Smooth muscle cell (in vitro differentiated cells): ENCODE measurements at regions not wholly inside any gene's neighbourhood (a gene's known extent, or its start where the extent isn't known, plus 50 kb on each side); places are given as distances from the start of the nearest gene placed in this dataset.

Experiments used
- DNase-seq: peaks from one replicate; lab custom pipeline; 2025; ENCODE audit not compliant: unreplicated experiment; lab: John Stamatoyannopoulos, UW
- H2AFZ ChIP-seq: fragments of 200-600 bp; sonication (generic); 2 replicates; pipeline ENCODE4 v1.6.0; 2016; ENCODE audit warnings: antibody characterized with exemption, low read depth, mild to moderate bottlenecking
- H3F3A ChIP-seq: fragments of 200-600 bp; sonication (generic); 2 replicates; pipeline ENCODE4 v1.6.0; 2017; ENCODE audit warnings: antibody characterized with exemption, low read depth
- H3K27ac ChIP-seq: fragments of 200-600 bp; sonication (generic); 2 replicates; pipeline ENCODE4 v1.5.1; 2016; ENCODE audit warnings: low read depth, mild to moderate bottlenecking
- H3K27me3 ChIP-seq: fragments of 200-600 bp; sonication (generic); 2 replicates; pipeline ENCODE4 v1.6.1; 2016; ENCODE audit warnings: low read depth, mild to moderate bottlenecking
- H3K36me3 ChIP-seq: fragments of 200-600 bp; sonication (generic); 2 replicates; pipeline ENCODE4 v1.5.1; 2016; ENCODE audit warnings: low read depth
- H3K4me1 ChIP-seq: fragments of 200-600 bp; sonication (generic); 2 replicates; pipeline ENCODE4 v1.5.1; 2016; ENCODE audit warnings: low read depth
- H3K4me2 ChIP-seq: fragments of 200-600 bp; sonication (generic); 2 replicates; pipeline ENCODE4 v1.6.0; 2016; ENCODE audit warnings: mild to moderate bottlenecking
- H3K4me3 ChIP-seq: fragments of 200-600 bp; sonication (generic); 2 replicates; pipeline ENCODE4 v1.5.1; 2016; ENCODE audit warnings: mild to moderate bottlenecking
- H3K79me2 ChIP-seq: fragments of 200-600 bp; sonication (generic); 2 replicates; pipeline ENCODE4 v1.6.0; 2016; ENCODE audit warnings: low read depth, mild to moderate bottlenecking
- H3K9ac ChIP-seq: fragments of 200-600 bp; sonication (generic); 2 replicates; pipeline ENCODE4 v1.6.0; 2016; ENCODE audit warnings: low read depth
- H3K9me3 ChIP-seq: fragments of 200-600 bp; sonication (generic); replicated peaks from 2 replicates; pipeline ENCODE4 v1.5.1; 2016; ENCODE audit warnings: low read depth
- H4K20me1 ChIP-seq: fragments of 200-600 bp; sonication (generic); 2 replicates; pipeline ENCODE4 v1.6.0; 2016; ENCODE audit warnings: low read depth
- WGBS: methylation state at CpG from one replicate; pipeline ENCODE4 v1.1.7; 2016; ENCODE audit warnings: low lambda C conversion rate; 5-methylcytosine and 5-hydroxymethylcytosine counted together
- TF ChIP-seq, protein P1 (sequence below): fragments of 200-600 bp; sonication (generic); IDR thresholded peaks from 2 replicates; pipeline ENCODE4 v1.5.1; 2017; ENCODE audit warnings: borderline replicate concordance, mild to moderate bottlenecking, antibody characterized with exemption; ENCODE audit not compliant: insufficient read depth, poor library complexity, severe bottlenecking

- peak overlapping the region; percentile 69 for H3K9ac ChIP-seq
- peaks cover 35% of the 10 kb centered on the region for H3K4me1 ChIP-seq
- H3K27ac ChIP-seq, result peak overlapping the region; percentile 91
- no peak for DNase-seq
- H3K79me2 ChIP-seq, result peaks cover 57% of the 10 kb centered on the region
- peak overlapping the region; percentile 43 for H3K4me3 ChIP-seq
- H3K27me3 ChIP-seq, result no peaks in the 10 kb centered on the region
- H2AFZ ChIP-seq, result no peak overlapping the region
- no peaks in the 10 kb centered on the region for H3K36me3 ChIP-seq
- 29% methylated on average over 14 of the region's 14 CpGs for whole genome bisulfite sequencing
- H4K20me1 ChIP-seq, result peaks cover 21% of the 10 kb centered on the region
- peak overlapping the region; percentile 88 for H3K4me2 ChIP-seq
- TF ChIP-seq, protein P1, sequence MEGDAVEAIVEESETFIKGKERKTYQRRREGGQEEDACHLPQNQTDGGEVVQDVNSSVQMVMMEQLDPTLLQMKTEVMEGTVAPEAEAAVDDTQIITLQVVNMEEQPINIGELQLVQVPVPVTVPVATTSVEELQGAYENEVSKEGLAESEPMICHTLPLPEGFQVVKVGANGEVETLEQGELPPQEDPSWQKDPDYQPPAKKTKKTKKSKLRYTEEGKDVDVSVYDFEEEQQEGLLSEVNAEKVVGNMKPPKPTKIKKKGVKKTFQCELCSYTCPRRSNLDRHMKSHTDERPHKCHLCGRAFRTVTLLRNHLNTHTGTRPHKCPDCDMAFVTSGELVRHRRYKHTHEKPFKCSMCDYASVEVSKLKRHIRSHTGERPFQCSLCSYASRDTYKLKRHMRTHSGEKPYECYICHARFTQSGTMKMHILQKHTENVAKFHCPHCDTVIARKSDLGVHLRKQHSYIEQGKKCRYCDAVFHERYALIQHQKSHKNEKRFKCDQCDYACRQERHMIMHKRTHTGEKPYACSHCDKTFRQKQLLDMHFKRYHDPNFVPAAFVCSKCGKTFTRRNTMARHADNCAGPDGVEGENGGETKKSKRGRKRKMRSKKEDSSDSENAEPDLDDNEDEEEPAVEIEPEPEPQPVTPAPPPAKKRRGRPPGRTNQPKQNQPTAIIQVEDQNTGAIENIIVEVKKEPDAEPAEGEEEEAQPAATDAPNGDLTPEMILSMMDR, result peak; percentile 14
- peaks cover 19% of the 10 kb centered on the region for H3F3A ChIP-seq
- H3K9me3 ChIP-seq, result no peaks in the 10 kb centered on the region
Observed at GRCh38 chr16:85173146-85173980, 61.1 kb upstream of the CIBAR2 start.

DNA sequence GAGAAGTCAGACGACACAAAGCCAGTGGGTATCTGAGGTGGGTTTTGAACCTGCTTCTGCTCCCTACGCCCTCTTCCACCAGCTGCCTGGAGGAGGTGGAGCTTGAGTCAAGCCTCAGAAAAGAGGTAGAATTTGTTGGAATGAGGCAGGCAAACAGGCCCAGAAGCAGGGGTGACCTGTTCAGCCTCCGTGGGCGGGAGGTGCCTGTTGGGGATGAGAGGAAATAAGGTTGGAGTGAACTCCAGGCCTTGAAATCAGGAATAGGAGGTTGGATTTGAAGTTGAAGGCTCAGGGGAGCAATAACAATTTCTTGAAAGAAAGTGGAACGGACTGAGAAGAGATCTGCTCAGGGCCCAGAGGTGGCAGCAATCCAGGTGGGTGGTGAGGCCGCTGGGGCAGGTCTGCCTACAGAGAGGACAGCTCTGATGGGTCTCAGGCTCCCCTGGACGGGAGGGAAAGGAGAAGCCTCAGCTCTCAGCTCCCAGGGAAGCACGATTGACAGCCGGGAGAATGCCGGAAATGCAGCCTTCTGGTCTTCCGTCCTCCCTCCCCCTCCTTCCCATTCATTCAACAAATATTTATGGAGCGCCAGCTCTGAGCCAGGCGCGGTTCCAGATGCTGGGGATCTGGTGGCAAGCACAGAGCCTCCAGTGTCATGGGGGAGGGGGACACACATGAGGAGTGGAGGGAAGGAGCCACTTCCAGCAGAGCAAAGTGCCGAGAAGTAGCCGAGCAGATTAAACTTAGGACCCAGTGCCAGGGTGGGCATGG lies 61.9 kb upstream of the CIBAR2 start:
- Histone ChIP-seq H3K27me3 (no peaks in the 10 kb centered on the region), H3K9ac (peak overlapping the region; percentile 69), H3K4me3 (peak overlapping the region; percentile 12), H2AFZ (peak overlapping the region; percentile 55), H3F3A (peaks cover 15% of the 10 kb centered on the region), H3K4me1 (peaks cover 32% of the 10 kb centered on the region), H3K27ac (peak overlapping the region; percentile 91), H3K4me2 (peak overlapping the region; percentile 88), H3K36me3 (no peaks in the 10 kb centered on the region), H3K9me3 (no peaks in the 10 kb centered on the region), H3K79me2 (peaks cover 65% of the 10 kb centered on the region), H4K20me1 (peaks cover 21% of the 10 kb centered on the region)
- 16% methylated on average over 16 of the region's 16 CpGs for WGBS
- TF ChIP-seq, protein P1, result no peak
- DNase-seq, result peak; percentile 33

DNA sequence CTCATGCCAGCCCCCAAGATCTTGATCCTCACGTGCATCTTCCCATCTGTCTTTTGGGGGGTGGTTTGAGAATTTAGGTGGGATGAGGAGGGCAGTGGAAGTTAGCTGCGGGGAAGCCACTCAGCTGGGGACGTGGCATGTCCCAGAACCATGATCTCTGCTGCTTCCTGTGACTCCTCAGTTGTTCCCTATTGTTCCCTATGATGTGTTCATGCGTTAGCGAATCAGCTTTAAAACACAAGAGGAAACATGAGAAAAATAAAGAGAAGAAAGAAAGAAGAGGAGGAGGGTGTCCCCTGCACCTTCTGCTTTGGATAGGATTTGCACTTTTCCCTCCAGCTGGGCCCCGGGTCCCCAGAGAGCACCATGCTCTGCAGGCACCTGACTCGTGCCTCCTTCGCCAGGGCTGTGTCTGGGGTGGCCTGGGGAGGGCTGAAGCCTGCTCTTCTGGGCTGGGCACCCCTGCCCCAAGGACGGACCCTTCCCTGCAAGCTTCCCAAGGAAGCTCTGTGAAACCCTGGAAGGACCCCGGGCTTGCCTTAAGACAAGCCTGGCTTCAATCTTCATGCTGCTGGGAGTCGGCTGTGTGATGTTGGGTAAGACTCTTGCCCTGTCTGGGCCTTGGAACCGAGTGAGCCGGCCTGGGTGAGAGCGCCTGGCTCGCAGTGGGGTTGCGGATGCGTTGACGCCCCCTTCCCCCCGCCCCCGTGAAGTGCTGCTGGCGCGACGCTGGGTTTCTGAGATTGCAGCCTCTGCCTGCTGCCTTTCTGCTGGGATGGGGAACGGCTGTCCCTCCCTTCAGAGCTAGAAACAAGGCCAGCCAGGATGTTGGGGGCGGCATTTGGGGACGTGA lies 62.8 kb upstream of the CIBAR2 start:
- Histone ChIP-seq H3K79me2 (peaks cover 73% of the 10 kb centered on the region), H3K36me3 (no peaks in the 10 kb centered on the region), H2AFZ (no peak overlapping the region), H4K20me1 (peaks cover 31% of the 10 kb centered on the region), H3F3A (peaks cover 15% of the 10 kb centered on the region), H3K27ac (peak overlapping the region; percentile 91), H3K9me3 (no peaks in the 10 kb centered on the region), H3K4me2 (peak overlapping the region; percentile 88), H3K27me3 (no peaks in the 10 kb centered on the region), H3K4me3 (no peak overlapping the region), H3K4me1 (peaks cover 31% of the 10 kb centered on the region), H3K9ac (peak overlapping the region; percentile 61)
- TF ChIP-seq, protein P1, result no peak
- DNase-seq, result no peak
- WGBS, result 71% methylated on average over 26 of the region's 26 CpGs
